ENCODE measurements at regions not wholly inside any gene's neighbourhood (a gene's known extent, or its start where the extent isn't known, plus 50 kb on each side); places are given as distances from the start of the nearest gene placed in this dataset.

GRCh38 chr2:239504643-239505235 is 103.9 kb upstream of the HDAC4 start:
- no peak for TF ChIP-seq TAF1 (IDR thresholded peaks at IDR 0.05; ENCODE audit: borderline replicate concordance, insufficient read depth, low read length)
- TF ChIP-seq POLR2AphosphoS5 (IDR thresholded peaks at IDR 0.05; ENCODE audit: low read depth, low read length): no peak
- TF ChIP-seq REST (IDR thresholded peaks at IDR 0.05; ENCODE audit: insufficient read depth in 1 of 2, low read depth in 2 of 2, low read length in 2 of 2): no peak
- no peak for TF ChIP-seq SIN3A (IDR thresholded peaks at IDR 0.05; ENCODE audit: borderline replicate concordance, insufficient read depth, low read length)
